ENCODE measurements at regions not wholly inside any gene's neighbourhood (a gene's known extent, or its start where the extent isn't known, plus 50 kb on each side); places are given as distances from the start of the nearest gene placed in this dataset.

- H3K9ac ChIP-seq (ENCODE audit: insufficient read depth in 1 of 2, low read length in 2 of 2) = no peak overlapping the region
- TF ChIP-seq, protein P1, sequence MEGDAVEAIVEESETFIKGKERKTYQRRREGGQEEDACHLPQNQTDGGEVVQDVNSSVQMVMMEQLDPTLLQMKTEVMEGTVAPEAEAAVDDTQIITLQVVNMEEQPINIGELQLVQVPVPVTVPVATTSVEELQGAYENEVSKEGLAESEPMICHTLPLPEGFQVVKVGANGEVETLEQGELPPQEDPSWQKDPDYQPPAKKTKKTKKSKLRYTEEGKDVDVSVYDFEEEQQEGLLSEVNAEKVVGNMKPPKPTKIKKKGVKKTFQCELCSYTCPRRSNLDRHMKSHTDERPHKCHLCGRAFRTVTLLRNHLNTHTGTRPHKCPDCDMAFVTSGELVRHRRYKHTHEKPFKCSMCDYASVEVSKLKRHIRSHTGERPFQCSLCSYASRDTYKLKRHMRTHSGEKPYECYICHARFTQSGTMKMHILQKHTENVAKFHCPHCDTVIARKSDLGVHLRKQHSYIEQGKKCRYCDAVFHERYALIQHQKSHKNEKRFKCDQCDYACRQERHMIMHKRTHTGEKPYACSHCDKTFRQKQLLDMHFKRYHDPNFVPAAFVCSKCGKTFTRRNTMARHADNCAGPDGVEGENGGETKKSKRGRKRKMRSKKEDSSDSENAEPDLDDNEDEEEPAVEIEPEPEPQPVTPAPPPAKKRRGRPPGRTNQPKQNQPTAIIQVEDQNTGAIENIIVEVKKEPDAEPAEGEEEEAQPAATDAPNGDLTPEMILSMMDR (IDR thresholded peaks at IDR 0.05; ENCODE audit: control extremely low read depth, extremely low read depth) = no peak
- 57 to 78% methylated on average over 4 of the region's 4 CpGs for WGBS, 2 donors
- H3K9me3 ChIP-seq (ENCODE audit: control insufficient read depth in 4 of 4, insufficient read depth in 3 of 4, low read length in 3 of 4) = peaks cover 0 to 5% (median 0%) of the 10 kb centered on the region in 4 donors
- ATAC-seq (ENCODE audit: insufficient read depth, low FRiP score) (no peak), DNase-seq (peak in 2 of 3 donors; percentile 36 to 38)
- H3K36me3 ChIP-seq (ENCODE audit: control insufficient read depth in 4 of 4, insufficient read depth in 4 of 4, low read length in 4 of 4) = no peaks in the 10 kb centered on the region
- H3K27ac ChIP-seq (ENCODE audit: low read depth in 1 of 2, low read length in 1 of 2) = no peak overlapping the region
- H3K4me1 ChIP-seq (ENCODE audit: control insufficient read depth in 5 of 5, insufficient read depth in 5 of 5, low read length in 5 of 5) = peaks cover 0 to 15% (median 0%) of the 10 kb centered on the region in 5 donors
- H3K4me3 ChIP-seq = no peak overlapping the region
- H3K27me3 ChIP-seq (ENCODE audit: control insufficient read depth in 3 of 3, insufficient read depth in 3 of 3, low read length in 2 of 3) = no peaks in the 10 kb centered on the region
These were observed 130.7 kb upstream of the RCN1 start for GRCh38 chr11:31960126-31960525.

- peaks cover 0 to 15% (median 0%) of the 10 kb centered on the region in 5 donors for H3K4me1 ChIP-seq (ENCODE audit: control insufficient read depth in 5 of 5, insufficient read depth in 5 of 5, low read length in 5 of 5)
- H3K36me3 ChIP-seq (ENCODE audit: control insufficient read depth in 4 of 4, insufficient read depth in 4 of 4, low read length in 4 of 4) = no peaks in the 10 kb centered on the region
- H3K4me3 ChIP-seq = no peak overlapping the region
- H3K9ac ChIP-seq (ENCODE audit: insufficient read depth in 1 of 2, low read length in 2 of 2) = no peak overlapping the region
- DNase-seq = no peak
- TF ChIP-seq, protein P1 (IDR thresholded peaks at IDR 0.05; ENCODE audit: control extremely low read depth, extremely low read depth) = no peak
- peaks cover 0 to 5% (median 0%) of the 10 kb centered on the region in 4 donors for H3K9me3 ChIP-seq (ENCODE audit: control insufficient read depth in 4 of 4, insufficient read depth in 3 of 4, low read length in 3 of 4)
- no peaks in the 10 kb centered on the region for H3K27me3 ChIP-seq (ENCODE audit: control insufficient read depth in 3 of 3, insufficient read depth in 3 of 3, low read length in 2 of 3)
- ATAC-seq (ENCODE audit: insufficient read depth, low FRiP score) = no peak
- H3K27ac ChIP-seq (ENCODE audit: low read depth in 1 of 2, low read length in 1 of 2) = no peak overlapping the region
- WGBS, 2 donors = 85 to 88% methylated on average over 6 of the region's 6 CpGs
These were observed 131.2 kb upstream of the RCN1 start for GRCh38 chr11:31959716-31960115.

- 30 to 32% methylated on average over 15 of the region's 15 CpGs for WGBS, 2 donors
These were observed 132.7 kb upstream of the RCN1 start for GRCh38 chr11:31958076-31958735.

More at GRCh38 chr11:31958076-31958735, 132.7 kb upstream of the RCN1 start:
- Histone ChIP-seq H3K36me3 (ENCODE audit: control insufficient read depth in 4 of 4, insufficient read depth in 4 of 4, low read length in 4 of 4) (no peaks in the 10 kb centered on the region), H3K27me3 (ENCODE audit: control insufficient read depth in 3 of 3, insufficient read depth in 3 of 3, low read length in 2 of 3) (no peaks in the 10 kb centered on the region), H3K9ac (ENCODE audit: insufficient read depth in 1 of 2, low read length in 2 of 2) (no peak overlapping the region), H3K4me3 (no peak overlapping the region), H3K9me3 (ENCODE audit: control insufficient read depth in 4 of 4, insufficient read depth in 3 of 4, low read length in 3 of 4) (peaks cover 0 to 3% (median 0%) of the 10 kb centered on the region in 4 donors), H3K4me1 (ENCODE audit: control insufficient read depth in 5 of 5, insufficient read depth in 5 of 5, low read length in 5 of 5) (peaks cover 0 to 15% (median 0%) of the 10 kb centered on the region in 5 donors), H3K27ac (ENCODE audit: low read depth in 1 of 2, low read length in 1 of 2) (no peak overlapping the region)
- ATAC-seq (ENCODE audit: insufficient read depth, low FRiP score) (peak; percentile 35), DNase-seq (peak; percentile 90 to 98 (median 94))
- TF ChIP-seq, protein P1 (IDR thresholded peaks at IDR 0.05; ENCODE audit: control extremely low read depth, extremely low read depth) = peak; percentile 10

Measured in lung (tissue), 11 donors.